Activated CD4-positive, alpha-beta T cell treated with anti-CD3 and anti-CD28 coated beads, Interleukin-2, Interleukin-4, amounts not matched to agents 100 ng/mL and 50 ng/mL, durations not matched to agents 16 hours and 8 hours (primary cell): ENCODE measurements at regions not wholly inside any gene's neighbourhood (a gene's known extent, or its start where the extent isn't known, plus 50 kb on each side); places are given as distances from the start of the nearest gene placed in this dataset.
A peak's percentile ranks its signal among the peaks of the same experiment; 100 is the strongest.

Source experiments
- DNase-seq: peaks from one replicate; pipeline ENCODE4 v3.0.0-alpha.2; 2020; ENCODE audit warnings: low spot score

DNA sequence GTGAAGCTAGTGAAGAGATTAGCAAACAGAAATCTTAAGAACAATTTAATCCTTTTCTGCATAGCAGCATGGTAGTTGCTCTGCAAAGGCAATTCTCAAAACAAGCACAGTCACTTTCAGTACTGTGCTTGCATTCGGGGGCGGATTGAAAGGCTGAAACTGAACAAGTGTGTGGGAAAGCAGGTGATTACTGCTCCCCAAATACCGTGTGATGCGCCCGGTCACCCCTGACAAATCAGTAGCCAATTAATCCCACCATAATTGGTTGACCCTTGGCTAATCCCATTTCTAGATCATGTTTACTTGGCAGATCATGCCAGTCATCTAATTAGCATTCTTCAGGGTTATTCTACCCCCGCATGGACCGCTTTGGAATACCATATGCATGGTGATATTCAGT lies 76.5 kb upstream of the ADRB1 start:
- no peak for DNase-seq

DNA sequence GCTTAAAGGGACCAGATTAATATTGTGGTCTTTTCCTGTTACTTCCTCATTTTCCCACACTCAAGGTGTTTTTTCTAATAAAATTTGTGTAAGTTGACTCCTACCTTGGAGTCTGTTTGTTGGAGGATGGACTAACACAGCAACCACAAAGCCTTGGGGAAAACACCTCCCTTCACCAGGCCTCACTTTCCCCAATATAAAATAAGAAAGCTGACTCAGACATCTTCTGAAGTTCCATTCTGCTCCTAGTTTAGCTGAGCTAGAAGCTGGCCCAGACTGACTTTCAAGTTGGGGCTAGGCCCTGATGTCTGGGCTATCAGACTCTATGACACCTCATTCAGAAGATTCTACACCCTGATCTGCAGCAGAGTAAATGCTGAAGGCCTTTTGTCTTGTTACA lies 73.0 kb upstream of the ADRB1 start:
- DNase-seq: no peak

DNA sequence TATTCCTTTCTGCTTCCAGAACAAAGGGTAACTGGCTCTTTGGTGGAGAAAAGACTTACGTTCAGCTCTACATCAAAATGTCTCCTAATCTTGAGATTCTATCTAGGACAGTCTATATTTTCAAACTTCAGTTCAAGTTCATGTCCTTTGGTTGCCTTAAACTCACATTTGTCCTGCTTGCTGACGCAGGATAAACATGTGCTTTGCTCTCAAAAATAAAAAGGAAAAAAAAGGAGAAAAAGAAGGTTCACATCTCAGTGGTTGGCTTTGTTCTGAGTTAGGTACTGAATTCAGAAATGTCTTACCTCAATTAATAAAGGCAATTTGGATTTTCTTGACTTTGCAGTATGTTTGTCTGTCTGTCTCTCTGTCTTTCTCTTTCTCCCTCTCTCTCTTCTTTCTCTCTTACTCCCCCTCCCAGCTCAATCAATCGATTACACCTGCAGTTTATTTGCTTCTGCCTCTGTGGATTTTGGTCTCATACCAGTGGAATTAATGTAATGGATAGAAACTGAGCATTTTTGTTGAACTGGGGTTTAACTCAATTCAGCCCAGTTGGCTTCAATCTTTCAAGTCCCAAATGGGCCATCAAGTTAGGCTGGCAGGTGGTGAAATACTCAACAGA lies 72.2 kb upstream of the ADRB1 start:
- no peak for DNase-seq

DNA sequence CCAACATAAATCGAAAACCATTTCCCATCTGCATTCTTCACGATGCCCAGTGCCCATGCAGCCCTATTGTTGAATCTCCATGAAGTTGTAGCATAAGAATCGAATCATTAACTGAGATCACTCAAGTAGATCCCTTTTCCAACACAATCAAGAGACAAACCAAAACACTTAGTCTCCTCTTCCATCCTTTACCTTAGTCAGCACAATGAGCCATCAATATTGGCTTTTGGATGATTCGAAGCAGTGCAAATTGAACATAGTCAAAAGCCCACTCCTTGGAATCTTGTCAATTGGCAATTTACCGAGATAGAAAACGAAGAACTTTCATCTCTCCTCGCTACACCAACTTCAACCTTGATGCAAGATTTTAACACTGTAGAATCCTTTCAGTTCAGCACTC lies 66.5 kb upstream of the ADRB1 start:
- no peak for DNase-seq

DNA sequence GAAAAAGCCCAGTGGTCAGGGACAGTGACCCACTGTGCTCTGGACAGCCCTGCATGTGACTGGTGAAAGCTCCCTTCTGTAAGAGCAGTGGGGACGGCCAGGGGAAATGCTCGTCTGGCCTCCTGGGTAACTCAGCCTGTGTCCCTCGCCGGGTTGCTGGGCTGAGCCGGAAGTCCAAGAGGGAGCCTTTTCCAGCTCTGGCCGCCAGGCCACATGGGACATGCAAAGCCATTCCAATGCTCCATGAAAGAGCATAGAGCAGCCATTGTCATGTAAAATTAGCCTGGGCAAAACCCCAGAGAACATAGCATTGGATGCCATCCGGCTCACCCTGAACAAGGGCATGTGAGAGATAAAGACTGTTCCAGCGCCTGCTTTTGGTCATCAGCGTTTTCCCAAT lies 64.9 kb upstream of the ADRB1 start:
- no peak for DNase-seq

DNA sequence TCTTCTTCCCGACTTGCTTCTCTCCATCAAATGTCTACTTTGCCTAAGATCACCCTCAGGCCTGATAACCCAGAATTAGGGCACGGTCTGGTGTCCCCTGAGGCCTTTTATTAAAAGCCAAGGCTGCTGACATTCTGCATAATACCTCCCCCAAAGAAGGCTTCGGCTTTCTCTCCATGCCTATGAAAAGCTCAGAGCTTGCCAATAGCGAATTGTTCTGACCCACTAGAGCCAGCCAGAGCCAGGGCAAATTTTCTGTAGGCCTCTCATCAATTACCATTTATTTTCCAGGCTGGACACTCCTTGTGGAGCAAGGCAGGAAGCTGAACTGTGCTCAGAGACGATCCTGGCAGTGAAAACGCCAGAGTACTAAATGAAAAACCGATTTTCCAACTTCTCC lies 64.3 kb upstream of the ADRB1 start:
- no peak for DNase-seq

DNA sequence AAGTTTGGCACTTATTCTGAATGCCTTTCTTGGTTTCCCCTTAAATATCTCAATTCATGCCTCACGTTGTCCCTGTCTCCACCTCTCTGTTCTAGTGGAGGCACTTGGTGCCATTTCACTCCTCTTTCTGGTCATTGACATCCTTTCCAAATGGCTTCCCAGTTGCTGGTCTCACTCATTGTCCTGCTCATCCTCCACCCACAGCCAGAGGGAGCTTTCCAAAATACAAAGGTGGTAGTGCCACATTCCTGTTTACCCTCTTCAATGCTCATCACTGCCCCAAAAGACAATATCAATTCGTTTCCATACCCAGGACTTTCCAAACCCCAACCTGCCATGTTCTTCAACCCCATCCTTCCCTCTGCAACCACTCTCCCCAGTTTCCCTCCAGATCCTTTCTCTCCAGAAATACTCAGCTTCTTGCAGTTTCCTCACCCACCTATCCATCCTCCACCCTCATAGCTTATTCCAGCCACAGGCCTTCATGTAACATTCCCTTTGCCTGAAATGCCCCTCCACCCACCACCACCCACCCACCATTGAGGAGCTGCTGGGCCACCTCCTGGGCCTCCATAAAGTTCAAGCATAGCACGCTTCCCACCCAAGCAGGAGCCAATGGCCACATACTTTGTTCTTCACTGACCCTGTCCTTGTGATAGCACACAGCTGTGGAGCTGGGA lies 63.1 kb upstream of the ADRB1 start:
- no peak for DNase-seq

DNA sequence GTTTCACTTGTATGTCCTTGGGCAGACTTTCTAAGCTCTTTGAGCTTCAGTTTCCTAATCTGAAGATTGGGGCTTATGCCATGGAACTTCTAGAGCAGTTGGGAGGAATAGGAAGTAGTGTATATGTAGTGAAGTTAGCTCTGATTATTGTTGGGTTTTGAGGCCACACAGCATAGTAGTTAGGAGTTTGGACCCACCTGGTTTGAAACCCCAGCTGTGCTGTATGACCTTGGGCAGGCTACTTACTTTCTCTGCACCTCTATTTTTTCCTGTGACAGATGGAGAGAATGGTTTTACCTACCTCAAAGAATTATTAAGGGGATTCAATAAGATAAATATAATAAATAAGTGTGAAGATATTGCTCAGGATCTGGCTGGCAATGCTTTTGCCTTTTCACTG lies 61.4 kb upstream of the ADRB1 start:
- DNase-seq: no peak

DNA sequence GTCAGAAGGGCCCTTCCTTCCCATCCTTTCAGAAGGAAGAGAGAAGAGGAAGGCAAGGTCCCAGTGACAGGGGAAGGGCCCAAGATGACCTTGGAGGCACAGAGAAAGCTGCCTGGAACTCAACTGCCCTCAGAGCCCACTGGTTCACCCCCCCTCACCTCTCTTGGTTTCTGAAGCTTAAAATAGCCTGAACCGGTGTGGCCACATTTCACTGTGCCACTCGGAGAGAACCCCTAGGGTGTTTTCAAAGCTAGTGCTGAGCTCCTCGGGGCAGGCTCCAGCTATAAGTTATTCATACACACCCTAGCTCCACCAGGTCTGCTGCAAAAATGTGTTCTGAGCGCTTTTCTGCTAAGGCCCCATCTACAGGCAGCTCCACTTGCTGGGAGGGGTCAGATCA lies 60.9 kb upstream of the ADRB1 start:
- DNase-seq: no peak

DNA sequence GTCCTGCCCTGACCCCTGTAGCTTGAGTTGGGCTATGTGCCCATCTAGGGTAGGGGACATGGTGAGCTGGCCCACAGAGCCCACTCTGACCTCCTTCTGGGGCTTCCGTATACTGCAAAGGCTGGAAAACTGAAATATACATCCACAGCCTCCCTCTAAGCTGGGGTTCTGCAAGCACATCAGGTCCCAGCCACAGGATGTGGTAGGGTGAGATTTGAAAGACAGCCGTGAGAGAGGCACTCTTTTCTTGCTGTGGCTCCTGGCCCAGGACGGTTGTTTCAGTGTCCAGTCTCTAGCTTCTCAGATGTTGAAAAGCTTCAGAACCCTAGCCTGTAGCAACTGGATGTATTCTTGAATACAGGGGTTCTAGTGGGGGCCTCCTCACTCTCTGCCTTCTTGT lies 60.1 kb upstream of the ADRB1 start:
- DNase-seq: no peak

DNA sequence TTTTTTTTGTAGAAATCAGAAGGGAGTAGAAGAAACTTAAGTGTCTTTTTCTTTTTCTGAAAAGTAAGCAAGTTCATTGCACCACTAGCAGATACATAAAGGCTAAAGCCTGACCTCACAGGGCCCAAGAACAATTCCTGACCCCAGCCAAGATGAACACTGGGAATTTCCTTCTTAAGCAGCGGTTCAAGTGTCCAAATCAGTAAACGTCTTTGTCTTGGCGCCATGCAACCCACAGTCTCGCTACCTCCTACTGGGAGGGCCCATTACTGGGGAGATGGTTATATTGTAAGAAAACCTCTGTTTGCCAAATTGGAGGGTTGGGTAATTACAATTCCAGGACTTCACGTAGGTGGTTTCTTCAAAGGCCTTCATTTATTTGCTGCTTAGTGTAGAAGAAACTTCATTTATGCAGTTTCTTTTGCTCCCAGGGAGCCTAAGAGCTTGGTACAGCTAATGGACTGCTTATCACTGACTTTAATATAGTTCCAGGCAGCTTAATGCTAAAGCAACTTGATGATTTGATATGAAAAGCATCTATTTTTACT lies 58.3 kb upstream of the ADRB1 start:
- DNase-seq: no peak

DNA sequence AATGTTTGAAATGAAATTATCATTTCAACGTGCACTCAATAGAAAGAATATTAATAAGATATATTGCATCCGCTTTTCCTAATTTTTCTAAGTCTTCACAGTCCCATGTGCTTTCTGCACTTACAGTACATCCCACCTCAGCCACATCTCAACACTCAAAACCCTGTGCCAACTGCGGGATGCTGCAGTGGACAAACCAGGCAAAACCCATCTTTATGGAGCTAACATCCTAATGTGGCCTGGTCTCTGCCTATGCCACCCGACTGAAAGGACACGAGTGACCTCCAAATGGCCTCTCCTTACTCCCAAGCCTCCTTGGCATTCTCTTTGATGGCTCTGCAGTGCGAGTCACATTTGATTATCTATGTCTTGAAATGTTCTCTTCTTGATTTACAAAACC lies 57.4 kb upstream of the ADRB1 start:
- DNase-seq: no peak

DNA sequence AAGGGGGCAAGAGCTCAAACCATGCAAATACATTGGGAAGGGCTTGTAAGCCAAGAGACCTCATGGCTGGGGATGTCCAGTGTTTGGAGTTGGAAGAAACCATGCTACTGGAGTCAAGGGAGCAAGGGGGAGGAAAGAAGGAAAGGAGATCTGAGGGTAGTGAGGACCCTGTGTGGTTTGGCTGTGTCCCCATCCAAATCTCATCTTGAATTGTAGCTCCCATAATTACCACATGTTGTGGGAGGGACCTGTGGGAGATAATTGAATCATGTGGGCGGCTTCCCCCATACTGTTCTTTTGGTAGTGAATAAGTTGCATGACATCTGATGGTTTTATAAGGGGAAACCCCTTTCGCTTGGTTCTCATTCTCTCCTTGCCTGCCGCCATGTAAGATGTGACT lies 56.5 kb upstream of the ADRB1 start:
- no peak for DNase-seq

DNA sequence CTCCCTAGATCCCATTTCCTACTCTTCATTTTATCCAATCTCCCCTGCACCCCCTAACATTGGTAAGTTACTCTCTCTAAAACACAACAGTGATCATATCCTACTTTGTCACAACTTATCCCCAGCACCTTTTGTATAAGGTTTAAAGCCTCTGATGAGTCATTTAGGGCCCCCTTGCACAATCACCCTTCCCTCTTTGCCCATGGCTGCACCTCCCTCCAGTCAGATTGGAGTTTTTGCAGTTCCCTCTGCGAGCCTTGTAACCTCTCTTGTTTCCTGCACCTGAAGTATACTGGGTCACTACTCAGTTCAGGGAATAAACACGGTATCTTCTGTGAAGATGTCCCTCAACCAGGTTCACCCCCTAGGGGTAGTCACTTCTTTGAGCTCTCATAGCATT lies 55.9 kb upstream of the ADRB1 start:
- DNase-seq: peak; percentile 4

DNA sequence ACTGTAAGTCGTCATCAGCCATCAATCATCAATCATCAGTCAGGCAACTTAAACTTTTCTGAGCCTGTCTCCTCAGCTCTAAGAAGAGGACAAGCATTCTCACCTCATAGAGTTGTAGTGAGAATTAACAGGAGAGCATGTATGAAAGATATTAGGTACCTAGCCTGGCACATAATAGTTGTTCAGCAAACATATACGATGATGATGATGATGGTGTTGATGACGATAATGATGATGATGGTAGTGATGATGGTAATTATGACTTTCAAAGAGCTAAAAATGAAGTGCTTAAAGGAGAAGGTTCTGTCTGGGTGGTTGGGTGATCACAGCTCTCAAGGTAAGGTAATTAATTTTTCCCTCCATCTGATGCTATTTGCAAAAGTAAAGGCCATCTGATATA lies 55.1 kb upstream of the ADRB1 start:
- no peak for DNase-seq

DNA sequence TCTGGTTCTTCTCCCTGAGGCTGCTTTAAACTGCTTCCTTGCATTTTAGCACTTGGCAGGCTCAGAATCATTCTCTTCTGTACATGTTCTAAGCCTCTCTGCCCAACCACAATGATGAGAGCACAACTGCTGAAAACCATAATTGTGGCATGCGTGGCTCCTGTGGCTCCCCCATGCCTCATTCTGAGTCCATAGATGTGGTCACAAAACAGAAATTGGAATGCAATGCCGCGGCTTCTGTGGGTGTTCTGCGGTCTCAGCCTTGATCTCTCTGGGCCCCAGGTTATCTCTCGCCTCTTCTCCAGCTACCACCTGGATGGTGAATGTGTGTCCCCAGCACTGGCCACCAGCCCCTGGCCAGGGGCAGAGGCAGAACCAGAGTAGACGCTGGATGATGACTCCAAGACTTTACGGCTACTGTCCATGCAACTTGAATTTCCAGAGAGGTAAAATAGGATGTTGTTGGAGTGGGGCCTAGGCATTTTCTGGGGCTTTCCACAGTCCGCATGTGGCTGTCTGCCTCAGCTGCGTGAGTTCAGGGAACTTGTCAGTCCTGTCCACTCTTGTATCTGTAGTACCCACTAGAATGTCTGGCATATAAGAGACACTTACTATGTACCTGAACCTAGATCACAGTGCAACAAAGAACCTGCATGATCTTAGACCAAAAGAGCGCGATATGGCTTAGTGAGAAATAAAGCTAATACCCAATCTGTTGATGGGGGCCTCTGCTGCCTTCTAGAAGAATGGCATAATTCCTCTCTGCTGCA lies 52.4 kb upstream of the ADRB1 start:
- DNase-seq: peak; percentile 31

DNA sequence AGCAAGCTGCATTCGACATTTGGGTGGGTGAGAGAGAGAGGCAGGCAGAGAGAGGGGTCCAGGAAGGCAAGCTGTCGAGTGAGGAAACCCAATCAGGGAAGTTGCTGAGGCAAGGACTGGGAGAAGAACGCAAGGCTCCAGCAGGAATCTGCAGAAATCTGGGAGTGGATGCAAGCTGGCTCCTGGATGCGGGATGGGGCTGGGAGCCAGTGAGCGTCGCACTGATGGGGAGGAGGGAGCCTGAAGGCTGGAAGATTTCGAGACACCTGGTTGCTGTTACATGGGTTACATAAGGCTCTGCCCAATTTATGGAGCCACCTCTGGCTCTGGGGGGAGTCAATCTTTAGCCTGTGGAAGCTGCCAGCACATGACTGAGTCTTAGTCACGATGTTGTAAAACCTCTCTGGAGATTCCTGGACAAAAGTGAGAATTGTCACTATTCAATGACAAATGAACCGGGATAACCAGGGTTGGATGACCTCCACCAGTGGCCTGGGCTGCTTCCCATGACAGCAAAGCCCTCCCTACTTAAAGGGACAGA lies 51.1 kb upstream of the ADRB1 start:
- no peak for DNase-seq

DNA sequence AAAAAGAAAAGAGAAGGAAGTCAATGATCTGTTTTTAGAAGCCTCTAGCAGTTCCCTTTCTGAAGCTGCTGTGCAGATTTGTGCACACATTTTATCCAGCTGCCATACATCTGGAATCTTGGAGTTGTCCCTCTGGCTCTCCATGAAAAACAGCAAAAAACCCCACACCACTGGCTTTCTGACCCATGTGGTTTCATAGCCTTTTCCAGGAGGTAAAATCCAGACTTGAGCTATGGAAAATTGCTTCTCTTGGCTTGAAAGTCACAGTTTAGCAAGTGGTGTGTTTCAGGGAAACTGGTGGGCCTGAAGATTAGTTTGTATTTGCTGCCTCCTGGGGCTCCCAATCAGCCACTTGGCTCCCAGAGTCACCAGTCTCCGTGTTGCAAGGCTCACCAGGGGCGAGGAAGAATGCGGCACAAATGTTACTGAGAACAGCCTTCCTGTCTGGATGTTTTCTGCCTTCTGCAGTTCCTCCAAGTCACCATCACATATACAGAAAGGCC lies 50.1 kb upstream of the ADRB1 start:
- no peak for DNase-seq
